DND-41 (cell line): ENCODE measurements at regions not wholly inside any gene's neighbourhood (a gene's known extent, or its start where the extent isn't known, plus 50 kb on each side); places are given as distances from the start of the nearest gene placed in this dataset.

Experiments
- ATAC-seq: fragments of 200-7000 bp; cut with Tn5 transposase; 3 replicates; pipeline ENCODE4 v1.9.1; 2021; ENCODE audit warnings: low read depth; ENCODE audit not compliant: insufficient read depth
- DNase-seq: peaks from one replicate; pipeline ENCODE4 v3.0.0-alpha.2; 2020
- H2AFZ ChIP-seq: 2 replicates; pipeline ENCODE4 v1.6.0; 2012; ENCODE audit warnings: low read depth, low read length
- H3K27ac ChIP-seq: 2 replicates; pipeline ENCODE4 v1.5.1; 2012; ENCODE audit warnings: low read length, inconsistent platforms
- H3K27me3 ChIP-seq: fragments of 200-600 bp; sonication (generic); 2 replicates; pipeline ENCODE4 v1.6.0; 2012; ENCODE audit warnings: low read length, mild to moderate bottlenecking, inconsistent platforms; ENCODE audit not compliant: insufficient read depth, poor library complexity
- H3K36me3 ChIP-seq: 2 replicates; pipeline ENCODE4 v1.5.1; 2012; ENCODE audit warnings: low read length, inconsistent platforms; ENCODE audit not compliant: insufficient read depth
- H3K4me1 ChIP-seq: 2 replicates; pipeline ENCODE4 v1.5.1; 2012; ENCODE audit warnings: mild to moderate bottlenecking, low read length; ENCODE audit not compliant: insufficient read depth
- H3K4me2 ChIP-seq: 2 replicates; pipeline ENCODE4 v1.6.0; 2012; ENCODE audit warnings: mild to moderate bottlenecking, moderate library complexity, low read length, inconsistent platforms; ENCODE audit not compliant: insufficient read depth
- H3K4me3 ChIP-seq, 2 experiments: fragments of 200-600 bp in 1 of 2; shearing (Covaris generic) in 1 of 2; 2 replicates each; pipeline ENCODE4 v1.5.1; 2012 to 2016; ENCODE audit warnings: inconsistent platforms in 2 of 2, low read length in 2 of 2, mild to moderate bottlenecking in 2 of 2, low read depth in 1 of 2, moderate library complexity in 1 of 2
- H3K79me2 ChIP-seq: 2 replicates; pipeline ENCODE4 v1.6.0; 2012; ENCODE audit warnings: low read length, inconsistent platforms; ENCODE audit not compliant: insufficient read depth
- H3K9ac ChIP-seq: 2 replicates; pipeline ENCODE4 v1.6.0; 2012; ENCODE audit warnings: low read depth, mild to moderate bottlenecking, inconsistent platforms, low read length, moderate library complexity
- H3K9me3 ChIP-seq: 2 replicates; pipeline ENCODE4 v1.5.1; 2012; ENCODE audit warnings: low read length, moderate library complexity, mild to moderate bottlenecking, inconsistent platforms; ENCODE audit not compliant: insufficient read depth, severe bottlenecking
- H4K20me1 ChIP-seq: 2 replicates; pipeline ENCODE4 v1.6.0; 2012; ENCODE audit warnings: low read length; ENCODE audit not compliant: insufficient read depth
- EZH2 ChIP-seq: IDR thresholded peaks from 3 replicates; pipeline ENCODE4 v1.6.1; 2012; ENCODE audit warnings: borderline replicate concordance, low read depth, mild to moderate bottlenecking, moderate library complexity, low read length, inconsistent platforms; ENCODE audit not compliant: severe bottlenecking
- TF ChIP-seq, protein P1 (sequence below): IDR thresholded peaks from 2 replicates; pipeline ENCODE4 v1.5.1; 2012; ENCODE audit warnings: borderline replicate concordance, low read length, moderate library complexity, mild to moderate bottlenecking; ENCODE audit not compliant: poor library complexity, severe bottlenecking; ENCODE audit errors: extremely low read depth

- ATAC-seq, result no peak
- Histone ChIP-seq H3K4me2 (no peak overlapping the region), H3K27me3 (no peaks in the 10 kb centered on the region), H3K9me3 (no peaks in the 10 kb centered on the region), H3K36me3 (no peaks in the 10 kb centered on the region), H2AFZ (no peak overlapping the region), H3K4me3 (no peak overlapping the region), H3K4me1 (no peaks in the 10 kb centered on the region), H4K20me1 (no peaks in the 10 kb centered on the region), H3K79me2 (no peaks in the 10 kb centered on the region), H3K9ac (no peak overlapping the region), H3K27ac (no peak overlapping the region)
- TF ChIP-seq, protein P1, sequence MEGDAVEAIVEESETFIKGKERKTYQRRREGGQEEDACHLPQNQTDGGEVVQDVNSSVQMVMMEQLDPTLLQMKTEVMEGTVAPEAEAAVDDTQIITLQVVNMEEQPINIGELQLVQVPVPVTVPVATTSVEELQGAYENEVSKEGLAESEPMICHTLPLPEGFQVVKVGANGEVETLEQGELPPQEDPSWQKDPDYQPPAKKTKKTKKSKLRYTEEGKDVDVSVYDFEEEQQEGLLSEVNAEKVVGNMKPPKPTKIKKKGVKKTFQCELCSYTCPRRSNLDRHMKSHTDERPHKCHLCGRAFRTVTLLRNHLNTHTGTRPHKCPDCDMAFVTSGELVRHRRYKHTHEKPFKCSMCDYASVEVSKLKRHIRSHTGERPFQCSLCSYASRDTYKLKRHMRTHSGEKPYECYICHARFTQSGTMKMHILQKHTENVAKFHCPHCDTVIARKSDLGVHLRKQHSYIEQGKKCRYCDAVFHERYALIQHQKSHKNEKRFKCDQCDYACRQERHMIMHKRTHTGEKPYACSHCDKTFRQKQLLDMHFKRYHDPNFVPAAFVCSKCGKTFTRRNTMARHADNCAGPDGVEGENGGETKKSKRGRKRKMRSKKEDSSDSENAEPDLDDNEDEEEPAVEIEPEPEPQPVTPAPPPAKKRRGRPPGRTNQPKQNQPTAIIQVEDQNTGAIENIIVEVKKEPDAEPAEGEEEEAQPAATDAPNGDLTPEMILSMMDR, result no peak
- no peak for TF ChIP-seq EZH2
- no peak for DNase-seq
Measured at GRCh38 chr6:15131234-15131633, 114.6 kb upstream of the JARID2 start.

DNA sequence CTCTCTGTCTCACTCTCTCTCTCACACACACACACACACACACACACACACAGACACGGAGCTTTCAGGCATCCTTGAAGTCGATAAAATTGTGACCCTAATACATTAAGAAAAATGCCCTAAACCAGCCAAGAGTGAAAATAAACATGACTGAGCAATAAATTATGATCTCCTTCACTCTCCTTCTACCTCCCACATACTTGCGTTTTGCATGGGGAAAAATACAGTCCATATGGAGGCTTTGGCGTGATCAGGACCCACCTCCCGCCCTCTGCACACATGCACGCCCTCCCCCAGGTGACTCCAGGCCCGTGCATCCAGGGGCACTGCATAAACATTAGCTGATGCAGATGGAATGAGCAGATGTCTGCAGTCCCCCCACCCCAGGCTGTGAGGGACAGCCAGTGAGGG is 114.2 kb upstream of the JARID2 start:
- Histone ChIP-seq H3K4me1 (no peaks in the 10 kb centered on the region), H4K20me1 (no peaks in the 10 kb centered on the region), H2AFZ (no peak overlapping the region), H3K9ac (no peak overlapping the region), H3K27ac (no peak overlapping the region), H3K79me2 (no peaks in the 10 kb centered on the region), H3K9me3 (no peaks in the 10 kb centered on the region), H3K4me2 (no peak overlapping the region), H3K27me3 (no peaks in the 10 kb centered on the region), H3K4me3 (no peak overlapping the region), H3K36me3 (no peaks in the 10 kb centered on the region)
- ATAC-seq, result no peak
- TF ChIP-seq EZH2, result no peak
- TF ChIP-seq, protein P1, result no peak
- no peak for DNase-seq

DNA sequence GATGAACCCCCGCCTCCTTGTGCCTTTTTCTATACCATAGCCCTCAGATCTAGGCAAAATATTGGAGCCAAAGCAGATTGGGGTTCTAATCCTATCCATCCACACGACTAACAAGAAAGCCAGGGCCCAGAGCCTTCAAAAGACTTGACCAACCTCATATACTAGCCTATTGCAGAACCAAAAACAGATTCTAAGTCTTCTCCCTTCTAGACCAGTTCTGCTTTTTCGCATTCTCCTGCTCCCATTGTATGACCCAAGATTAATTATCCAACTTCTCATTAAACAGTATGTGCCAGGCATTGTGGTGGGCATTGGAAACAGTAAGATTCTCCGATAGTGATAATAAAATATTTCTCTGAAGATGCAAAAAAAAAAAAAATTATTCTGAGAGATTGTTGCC is 113.7 kb upstream of the JARID2 start:
- Histone ChIP-seq H3K9me3 (no peaks in the 10 kb centered on the region), H3K27ac (no peak overlapping the region), H3K36me3 (no peaks in the 10 kb centered on the region), H4K20me1 (no peaks in the 10 kb centered on the region), H3K4me2 (no peak overlapping the region), H3K27me3 (no peaks in the 10 kb centered on the region), H3K4me3 (no peak overlapping the region), H3K9ac (no peak overlapping the region), H2AFZ (no peak overlapping the region), H3K79me2 (no peaks in the 10 kb centered on the region), H3K4me1 (no peaks in the 10 kb centered on the region)
- DNase-seq (no peak), ATAC-seq (no peak)
- TF ChIP-seq, protein P1, result no peak
- TF ChIP-seq EZH2, result no peak

DNA sequence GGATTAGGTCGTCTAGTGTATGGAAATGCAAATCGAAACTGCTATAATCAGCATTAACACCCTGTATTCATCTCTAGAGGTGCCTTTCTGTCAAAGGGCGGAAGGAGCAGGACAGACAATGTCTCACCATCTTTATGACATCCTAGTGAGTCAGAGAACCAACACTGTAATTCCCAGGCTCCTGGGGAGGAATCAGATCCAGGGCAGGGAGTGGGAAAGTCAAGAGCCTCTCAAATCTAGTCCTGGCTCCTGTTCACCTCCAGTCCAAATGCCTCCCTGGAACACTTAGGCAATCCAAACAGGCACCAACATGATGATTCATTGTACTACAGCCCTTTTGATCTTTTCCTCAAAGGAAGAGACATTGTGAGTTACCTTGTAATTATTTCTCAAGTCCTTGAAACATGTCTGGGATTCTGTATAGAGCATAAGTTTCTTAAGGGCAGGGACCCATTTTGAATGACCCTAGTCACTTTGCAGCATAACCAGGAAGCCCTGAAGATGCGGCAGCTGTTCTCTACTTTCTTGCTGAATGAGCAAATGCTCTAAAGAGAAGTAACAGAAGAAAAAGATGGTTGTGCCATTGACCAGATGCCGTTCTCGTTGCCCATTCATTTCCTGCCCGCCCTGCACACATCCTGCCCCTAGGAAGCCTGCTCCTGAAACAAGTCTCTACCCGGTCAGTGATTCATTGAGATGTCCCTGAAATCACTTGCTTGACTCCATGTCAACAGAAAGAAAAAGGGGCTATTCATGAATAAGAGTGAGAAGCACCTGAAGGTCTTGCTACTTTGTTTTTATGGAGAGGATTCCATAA is 112.8 kb upstream of the JARID2 start:
- DNase-seq (no peak), ATAC-seq (no peak)
- Histone ChIP-seq H4K20me1 (no peaks in the 10 kb centered on the region), H3K9me3 (no peaks in the 10 kb centered on the region), H3K9ac (no peak overlapping the region), H3K4me1 (no peaks in the 10 kb centered on the region), H3K4me2 (no peak overlapping the region), H3K27ac (no peak overlapping the region), H3K36me3 (no peaks in the 10 kb centered on the region), H3K4me3 (no peak overlapping the region), H3K27me3 (no peaks in the 10 kb centered on the region), H3K79me2 (no peaks in the 10 kb centered on the region), H2AFZ (no peak overlapping the region)
- TF ChIP-seq, protein P1, result no peak
- TF ChIP-seq EZH2, result no peak
